NCI-H1048 (cell line): ENCODE measurements at regions not wholly inside any gene's neighbourhood (a gene's known extent, or its start where the extent isn't known, plus 50 kb on each side); places are given as distances from the start of the nearest gene placed in this dataset.
"Not testable (repeated sequence)": the region's sequence is repeated elsewhere in the genome, so short reads cannot be mapped to it uniquely, and the experiment has no call there.

Source experiments
- DNase-seq: peaks from one replicate; lab custom pipeline; 2025; lab: John Stamatoyannopoulos, UW

DNA sequence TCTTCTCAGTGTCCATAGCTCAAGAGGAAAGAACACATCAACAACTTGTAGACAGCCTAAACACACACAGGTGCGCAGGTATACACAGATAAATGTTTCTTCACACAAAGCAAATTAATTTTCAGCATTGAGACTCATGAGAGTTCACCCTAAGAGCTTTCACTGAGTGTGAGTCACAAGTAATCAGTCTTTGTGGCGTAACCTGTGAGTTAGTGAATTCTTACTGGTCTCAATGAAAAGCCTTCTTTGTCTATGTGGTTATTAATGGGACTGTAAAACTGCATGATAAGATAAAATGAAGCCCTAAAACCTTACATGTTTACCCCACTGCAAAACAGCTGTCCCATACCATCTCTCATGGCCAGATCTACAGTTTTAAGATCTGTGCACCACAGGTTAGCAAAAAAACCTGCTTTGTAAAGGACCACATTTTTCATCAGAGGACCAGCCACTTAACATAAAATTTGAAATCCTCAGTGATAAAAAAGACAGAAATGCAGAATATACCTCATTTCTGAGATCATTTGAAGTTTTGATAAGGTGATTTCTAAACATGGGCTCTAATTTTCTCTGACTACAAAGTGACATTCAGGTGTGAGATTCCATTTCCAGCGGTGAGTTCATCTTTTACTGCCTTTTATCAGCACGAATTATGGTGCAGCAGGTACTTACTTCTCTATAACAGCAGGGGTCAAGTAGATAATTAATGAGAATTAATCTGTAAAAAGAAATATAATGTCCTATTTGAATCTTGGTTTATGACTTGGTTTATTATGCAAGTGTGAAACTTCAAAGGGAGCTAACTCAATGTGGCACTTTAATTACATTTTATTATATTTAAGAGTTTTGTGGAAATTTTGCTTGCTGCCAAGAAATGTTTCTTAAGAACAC lies 335.7 kb upstream of the PIK3R1 start:
- DNase-seq: no peak

DNA sequence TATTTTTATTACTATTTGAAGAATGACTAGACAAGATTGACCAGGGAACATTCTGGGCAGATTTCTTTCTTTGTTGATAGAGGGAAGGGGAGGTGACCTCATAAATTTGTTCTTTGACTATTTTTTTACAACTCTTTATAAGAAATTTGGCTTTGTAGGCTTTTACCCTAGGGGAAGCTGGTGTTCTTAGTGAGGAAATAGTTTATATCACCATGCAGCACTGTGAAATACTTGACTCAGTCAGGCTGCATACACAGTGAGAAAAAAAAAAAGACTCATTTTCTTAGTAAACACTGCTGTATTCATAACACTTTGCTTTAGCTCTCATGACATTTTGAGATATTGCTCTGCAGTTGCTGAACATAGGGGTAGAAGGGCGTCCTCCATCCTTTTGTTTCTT lies 336.6 kb upstream of the PIK3R1 start:
- no peak for DNase-seq

DNA sequence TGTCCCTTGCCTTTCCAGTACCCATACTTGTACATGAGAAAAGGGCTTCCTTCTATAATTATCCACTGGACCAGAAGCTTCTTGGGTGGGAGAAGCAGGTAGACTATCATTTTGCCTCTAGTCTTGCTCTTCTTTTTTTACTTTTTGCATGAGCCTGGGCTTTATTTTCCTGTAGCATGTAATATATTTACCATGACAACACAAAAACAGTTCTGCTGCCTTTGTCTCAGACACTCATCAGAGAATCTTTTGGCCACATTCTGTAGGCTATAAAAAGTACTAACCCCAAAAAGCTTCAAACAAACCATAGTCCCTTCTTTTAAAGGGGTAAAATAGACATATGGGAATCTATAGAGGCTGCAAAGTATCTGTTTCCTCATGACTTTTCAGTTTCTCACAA lies 339.2 kb upstream of the PIK3R1 start:
- DNase-seq: no peak

DNA sequence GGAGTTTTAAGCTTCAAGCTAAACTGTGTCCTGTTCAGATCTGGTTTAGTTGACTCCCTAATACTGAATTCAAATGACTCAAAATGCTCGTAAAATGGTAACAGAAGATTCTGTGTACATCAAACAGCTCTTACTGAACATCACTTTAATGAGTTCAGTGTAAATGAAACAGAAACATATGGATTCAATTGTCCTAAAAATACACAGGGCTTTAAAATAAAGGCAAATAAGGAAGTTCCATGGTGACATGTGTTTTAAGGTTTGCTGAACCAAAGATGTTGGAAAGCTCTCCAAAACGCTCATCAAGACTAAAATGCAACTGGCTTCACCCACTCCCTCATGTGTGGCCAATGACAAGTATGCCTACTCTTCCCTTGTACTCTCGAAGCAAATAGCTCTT lies 340.0 kb upstream of the PIK3R1 start:
- DNase-seq: no peak

DNA sequence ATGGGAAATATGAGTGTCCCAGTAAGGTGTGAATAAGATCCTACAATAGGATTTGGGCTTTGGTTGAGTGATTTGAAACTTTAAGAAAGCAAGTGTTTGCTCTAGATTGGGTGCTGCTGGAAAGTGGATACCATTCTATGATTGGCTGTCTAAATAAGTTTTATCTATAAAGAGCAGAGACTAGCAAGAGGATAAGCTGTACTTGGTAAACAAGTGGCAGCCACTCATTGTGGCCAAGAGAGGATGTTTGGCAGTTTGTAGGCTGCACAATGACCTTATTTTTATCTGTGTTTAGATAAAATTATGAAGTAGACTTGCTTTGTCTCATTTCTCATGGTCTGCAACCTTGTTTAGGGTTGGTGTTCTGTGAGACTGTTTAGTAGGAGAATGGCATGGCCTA lies 341.6 kb upstream of the PIK3R1 start:
- no peak for DNase-seq

DNA sequence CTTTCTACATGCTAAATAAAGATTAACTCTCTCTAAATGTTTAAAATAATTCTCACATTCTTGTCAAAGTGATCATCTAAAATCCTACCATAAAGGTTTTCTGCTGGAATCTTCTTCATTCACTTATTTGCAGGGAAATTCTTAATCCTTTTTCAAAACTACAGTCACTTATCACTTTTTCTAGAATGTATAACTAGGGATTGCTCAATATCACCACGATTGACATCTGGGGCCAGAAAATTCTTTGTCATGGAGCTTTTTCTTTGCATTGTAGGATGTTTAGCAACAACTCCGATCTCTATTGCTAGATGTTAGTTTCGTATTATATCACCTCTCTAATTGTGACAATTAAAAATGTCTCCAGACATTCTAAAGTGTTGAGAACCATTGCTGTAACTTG lies 344.9 kb upstream of the PIK3R1 start:
- DNase-seq: no peak

DNA sequence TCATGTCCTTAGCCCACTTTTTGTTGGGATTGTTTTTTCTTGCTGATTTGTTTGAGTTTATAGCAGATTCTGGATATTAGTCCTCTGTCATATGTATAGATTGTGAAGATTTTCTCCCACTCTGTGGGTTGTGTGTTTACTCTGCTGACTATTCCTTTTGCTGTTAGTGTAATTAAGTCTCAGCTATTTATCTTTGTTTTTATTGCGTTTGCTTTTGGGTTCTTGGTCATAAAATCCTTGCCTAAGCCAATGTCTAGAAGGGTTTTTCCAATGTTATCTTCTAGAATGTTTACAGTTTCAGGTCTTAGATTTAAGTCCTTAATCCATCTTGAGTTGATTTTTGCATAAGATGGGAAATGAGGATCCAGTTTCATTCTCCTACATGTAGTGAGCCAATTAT lies 351.2 kb upstream of the PIK3R1 start:
- not testable (repeated sequence) for DNase-seq

DNA sequence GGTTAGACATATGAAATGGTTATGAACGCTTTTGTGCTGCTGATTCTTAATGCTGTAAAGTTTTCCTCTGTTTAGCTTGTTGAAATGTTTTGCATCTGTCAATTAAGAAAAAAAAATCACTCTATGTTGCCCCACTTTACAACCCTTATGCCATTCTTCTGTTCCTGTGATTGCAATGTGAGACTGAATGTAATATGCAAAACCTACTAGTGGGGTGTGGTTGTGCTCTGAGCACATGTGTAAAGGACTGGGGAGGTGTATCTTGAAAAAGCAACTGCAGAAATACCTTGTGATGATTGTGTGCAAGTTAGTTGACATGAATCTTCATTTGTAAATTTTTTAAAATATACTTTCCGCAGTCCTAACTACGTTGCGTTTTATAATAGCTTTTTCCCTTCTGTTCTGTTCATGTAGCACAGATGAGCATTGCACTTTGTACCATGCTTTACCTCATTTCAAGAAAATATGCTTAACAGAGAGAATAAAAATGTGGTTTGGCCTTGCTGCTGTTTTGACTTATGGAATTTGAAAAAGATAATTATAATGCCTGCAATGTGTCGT lies 357.0 kb upstream of the PIK3R1 start:
- no peak for DNase-seq

DNA sequence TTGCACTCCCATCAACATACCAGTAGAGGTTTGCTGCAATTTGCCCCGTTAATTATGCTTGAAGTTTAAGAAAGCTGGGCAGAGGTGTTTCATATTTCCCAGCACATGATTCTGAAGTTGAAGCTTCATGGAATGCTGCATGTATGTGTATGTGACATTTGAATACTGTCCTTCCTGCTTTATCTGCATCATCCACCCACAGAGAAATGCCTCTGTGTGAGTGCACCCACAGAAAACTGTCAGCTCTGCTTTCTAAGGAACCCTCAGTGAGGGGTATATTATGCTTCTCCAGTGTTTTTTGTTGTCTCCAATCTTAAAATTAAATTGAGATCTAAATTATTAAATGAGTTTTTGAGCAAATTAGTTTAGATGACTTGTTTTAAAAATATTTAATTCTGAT lies 358.1 kb upstream of the PIK3R1 start:
- DNase-seq: no peak

DNA sequence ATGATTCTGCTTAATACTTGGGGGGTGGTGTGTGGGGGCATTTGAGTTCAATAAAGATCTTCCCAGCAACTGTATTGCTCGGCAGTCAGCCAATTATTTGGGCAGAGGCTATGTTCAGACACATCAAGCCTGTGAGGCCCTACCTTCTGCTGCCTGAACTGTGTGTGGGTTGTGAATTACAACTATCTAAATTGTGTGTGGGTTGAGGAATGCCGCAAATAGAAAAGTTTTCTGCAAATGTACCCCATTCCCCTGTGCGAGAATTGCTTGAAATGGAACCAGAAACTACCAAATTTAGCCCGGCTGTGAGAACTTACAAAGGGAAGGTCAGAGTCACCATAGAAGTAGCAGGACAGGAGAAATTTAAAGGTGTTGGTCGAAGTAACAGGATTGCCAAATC lies 360.0 kb upstream of the PIK3R1 start:
- DNase-seq: no peak

DNA sequence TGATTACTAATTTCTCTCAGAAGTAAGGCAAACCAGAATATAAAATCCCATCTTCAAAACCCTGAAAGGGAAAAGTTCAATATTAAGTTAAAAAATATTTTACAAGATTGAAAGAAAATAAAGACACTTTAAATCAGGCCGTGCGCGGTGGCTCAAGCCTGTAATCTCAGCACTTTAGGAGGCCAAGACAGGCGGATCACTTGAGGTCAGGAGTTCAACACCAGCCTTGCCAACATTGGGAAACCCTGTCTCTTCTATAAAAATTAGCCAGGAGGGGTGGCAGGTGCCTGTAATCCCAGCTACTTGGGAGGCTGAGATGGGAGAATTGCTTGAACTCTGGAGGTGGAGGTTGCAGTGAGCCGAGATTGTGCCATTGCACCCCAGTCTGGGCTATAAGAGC lies 364.6 kb upstream of the PIK3R1 start:
- not testable (repeated sequence) for DNase-seq

DNA sequence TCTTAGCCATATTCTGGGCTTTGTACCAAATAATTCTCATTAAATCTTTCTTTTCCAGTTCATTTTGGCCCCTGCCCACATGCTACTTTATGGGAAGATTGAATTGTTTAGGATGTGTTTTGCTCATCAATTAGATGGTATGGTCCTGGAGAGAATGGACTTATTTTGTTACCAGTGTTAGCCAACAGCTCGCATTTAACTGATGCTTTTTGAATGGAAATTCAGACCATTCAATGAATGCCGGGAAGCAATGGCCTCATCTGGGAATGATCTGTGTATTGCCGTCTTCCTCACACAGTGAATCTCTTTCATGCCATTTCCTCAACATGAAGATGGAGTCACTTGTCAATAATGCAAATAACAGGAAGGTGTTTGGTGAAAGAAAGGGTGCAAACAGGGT lies 370.6 kb upstream of the PIK3R1 start:
- DNase-seq: no peak

DNA sequence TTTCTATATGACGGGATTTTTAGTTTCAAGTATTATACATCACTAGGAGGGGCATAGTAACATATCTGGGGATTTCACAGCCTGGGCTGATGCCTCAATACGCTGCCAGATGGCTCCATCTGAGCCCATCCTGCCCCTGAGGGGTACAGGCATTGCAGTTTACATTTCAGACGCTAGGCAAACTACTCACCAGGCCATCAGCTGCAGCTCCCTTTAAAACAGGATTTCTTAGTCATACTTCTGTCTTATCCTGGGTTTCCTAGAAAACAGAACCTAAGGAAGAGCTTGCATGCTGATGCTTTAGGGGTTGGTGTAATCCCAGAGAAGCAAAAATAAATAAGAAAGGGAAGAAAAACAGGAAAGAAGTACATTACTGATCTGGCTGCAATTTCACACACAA lies 372.8 kb upstream of the PIK3R1 start:
- DNase-seq: no peak

DNA sequence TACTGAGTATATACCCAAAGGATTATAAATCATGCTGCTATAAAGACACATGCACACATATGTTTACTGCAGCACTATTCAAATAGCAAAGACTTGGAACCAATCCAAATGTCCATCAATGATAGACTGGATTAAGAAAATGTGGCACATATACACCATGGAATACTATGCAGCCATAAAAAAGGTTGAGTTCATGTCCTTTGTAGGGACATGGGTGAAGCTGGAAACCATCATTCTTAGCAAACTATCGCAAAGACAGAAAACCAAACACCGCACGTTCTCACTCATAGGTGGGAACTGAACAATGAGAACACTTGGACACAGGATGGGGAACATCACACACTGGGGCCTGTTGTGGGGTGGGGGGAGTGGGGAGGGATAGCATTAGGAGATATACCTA lies 378.3 kb upstream of the PIK3R1 start:
- DNase-seq: not testable (repeated sequence)

DNA sequence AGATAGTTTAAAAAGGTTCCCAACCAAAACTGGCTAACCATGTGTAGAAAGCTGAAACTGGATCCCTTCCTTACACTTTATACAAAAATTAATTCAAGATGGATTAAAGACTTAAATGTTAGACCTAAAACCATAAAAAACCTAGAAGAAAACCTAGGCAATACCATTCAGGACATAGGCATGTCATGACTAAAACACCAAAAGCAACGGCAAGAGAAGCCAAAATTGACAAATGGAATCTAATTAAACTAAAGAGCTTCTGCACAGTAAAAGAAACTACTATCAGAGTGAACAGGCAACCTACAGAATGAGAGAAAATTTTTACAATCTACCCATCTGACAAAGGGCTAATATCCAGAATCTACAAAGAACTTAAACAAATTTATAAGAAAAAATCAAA lies 379.1 kb upstream of the PIK3R1 start:
- DNase-seq: not testable (repeated sequence)

DNA sequence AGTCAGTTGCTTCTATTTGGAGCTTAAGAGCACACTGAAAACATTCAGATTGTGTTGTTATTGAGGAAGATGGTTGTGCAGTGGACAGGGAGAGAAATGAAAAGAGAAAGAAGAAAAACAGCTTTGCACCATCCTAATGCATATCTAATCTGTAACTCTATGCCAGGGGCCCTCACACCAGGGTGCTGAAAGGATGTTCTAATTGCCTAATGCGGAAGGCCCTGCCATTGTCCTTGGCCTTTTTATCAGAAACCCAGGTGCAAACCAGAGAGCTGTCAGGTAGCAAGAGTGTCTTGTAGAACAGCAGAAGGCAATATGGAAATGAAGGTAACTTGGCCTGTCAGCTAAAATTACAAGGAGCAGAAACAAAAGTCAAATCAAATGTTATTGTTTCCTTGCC lies 384.5 kb upstream of the PIK3R1 start:
- DNase-seq: no peak

DNA sequence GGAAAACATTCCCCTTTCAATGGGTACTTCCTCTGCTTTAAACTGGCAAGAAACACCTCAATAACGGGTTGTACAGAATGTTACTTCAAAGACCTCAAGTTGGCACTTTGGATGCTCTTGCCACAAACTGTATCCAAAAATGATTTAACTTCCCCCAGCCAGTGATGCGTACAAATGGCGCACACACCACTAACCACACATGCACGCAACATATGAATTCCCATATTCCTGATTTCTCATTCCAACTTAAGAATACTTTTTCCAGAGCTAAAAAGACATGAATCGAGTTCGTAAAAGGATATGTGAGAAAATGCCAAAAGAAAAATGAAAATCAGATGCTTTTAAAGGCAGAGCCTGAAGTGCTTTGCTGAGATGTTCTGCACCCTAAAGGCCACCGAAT lies 388.0 kb upstream of the PIK3R1 start:
- no peak for DNase-seq

DNA sequence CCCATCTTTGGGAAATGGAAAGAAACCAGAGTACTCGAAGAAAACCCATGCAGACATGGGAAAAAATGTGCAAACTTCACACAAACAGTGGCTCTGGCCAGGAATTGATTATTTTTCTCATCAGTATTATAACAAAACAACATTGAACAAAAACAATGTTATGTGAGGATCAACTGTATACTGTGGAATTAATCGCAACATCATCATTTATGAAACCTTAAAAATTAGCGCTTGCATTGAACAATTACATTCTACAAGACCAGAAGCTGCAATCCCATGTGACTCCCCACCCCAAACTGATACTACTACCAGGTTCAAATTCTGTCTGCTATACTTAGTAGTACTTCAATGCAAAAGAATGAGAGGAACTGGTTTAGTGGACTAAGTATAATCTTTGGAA lies 390.7 kb upstream of the PIK3R1 start:
- DNase-seq: no peak

DNA sequence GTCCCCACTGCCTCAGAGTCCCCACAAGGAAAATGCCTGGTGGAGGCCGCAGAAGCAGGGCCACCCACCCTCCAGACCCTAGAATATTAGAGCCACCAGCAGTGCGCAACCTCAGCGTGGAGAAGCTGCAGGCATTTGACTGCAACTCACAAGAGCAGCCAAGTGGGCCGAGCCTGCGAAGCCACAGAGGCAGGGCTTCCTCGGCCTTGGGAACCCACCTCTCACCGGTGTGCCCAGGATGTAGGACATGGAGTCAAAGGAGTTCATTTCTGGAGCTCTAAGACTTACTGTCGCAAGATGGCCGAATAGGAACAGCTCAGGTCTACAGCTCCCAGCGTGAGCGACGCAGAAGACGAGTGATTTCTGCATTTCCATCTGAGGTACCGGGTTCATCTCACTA lies 397.9 kb upstream of the PIK3R1 start:
- DNase-seq: no peak

DNA sequence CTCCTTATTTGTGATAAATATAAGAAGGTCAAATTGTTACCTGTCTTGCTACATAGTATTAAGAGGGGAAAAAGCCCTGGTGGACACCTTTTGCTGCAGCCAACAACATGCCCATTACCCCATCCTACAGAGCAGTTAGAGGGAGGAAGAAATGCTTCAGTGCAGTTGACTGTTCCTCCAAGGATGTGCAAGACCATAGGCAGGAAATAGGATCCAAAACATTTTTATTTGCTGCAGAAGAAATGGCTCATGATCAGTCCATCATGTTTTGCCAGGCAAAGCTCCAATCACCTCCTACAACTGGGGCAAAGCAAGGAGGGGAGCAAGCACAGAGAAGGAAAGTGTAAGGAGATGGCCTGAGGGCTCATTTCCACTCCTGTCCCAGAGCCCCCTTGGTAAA lies 399.1 kb upstream of the PIK3R1 start:
- DNase-seq: no peak

DNA sequence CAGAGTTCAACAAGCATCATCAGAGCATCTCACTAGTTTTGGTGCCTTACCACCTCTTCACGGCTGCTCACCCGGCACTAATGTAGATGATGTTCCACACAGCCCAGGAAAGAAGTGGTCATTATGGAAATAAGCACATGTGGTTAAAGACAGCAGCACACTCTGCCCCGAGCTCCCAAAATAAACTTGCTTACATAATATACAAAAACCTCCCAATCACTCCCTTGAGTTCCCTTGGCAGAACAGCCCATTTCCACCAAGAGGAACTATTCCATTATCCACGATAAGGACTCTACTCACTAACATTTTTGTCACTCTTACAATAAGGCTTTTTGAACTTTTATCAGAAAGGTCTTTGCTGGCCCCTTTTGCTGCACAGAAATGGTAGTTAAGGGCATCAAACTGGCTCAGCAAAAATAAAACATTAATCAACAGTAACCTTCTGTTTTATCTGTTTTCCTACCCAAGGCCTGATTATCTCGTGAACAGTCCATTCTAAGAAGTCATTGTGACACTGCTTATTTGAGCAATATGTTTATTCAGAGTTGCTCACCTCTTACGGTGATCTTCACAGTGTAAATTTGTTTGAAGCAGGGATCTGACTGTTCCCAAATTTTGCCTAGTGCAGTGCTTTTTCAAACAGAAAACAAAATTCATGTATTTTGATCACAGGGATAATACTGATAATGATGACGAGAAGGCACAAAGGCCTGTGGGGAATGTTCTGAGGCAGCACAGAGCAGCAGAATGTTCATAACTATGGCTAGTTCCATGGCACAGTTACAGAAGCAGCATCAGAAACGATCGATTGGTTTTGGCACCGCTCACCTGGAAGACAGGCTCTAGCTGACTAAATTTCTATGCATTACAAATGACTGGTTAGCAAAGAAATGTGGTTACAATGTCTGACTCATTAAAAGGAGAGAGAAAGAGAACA lies 399.8 kb upstream of the PIK3R1 start:
- DNase-seq: no peak

DNA sequence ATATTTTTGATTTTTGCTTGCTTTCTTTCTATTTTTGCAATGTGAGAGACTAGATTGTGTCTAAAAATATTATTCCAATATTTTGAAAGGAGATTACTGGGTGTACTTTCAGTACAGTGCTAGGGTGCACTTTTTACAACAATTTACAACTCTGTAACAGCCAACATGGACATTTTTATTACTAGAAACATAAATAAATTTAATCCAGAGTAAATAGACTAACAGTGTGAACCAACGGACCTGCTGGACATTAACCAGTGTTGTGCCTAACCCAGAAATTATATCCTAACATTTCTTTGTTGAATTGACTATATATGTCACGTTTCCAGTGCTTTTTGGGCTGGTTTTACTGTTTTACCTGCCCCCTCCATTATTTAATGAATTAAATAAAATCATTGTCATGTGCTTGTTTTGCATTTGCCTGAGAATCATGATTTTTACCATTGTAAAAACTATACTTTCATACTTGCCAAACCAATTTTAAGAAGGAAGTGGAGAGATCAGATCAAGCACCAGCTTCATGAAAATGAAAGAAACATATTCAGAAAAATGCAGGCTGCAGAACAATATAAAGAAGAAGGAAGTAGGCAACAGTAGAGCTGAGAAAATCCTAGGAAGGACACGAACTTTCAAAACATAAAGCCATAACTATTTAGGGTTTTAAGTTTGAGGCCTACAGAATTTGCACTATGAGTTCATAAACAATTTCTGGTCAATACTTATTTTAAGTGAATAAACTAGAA lies 400.8 kb upstream of the PIK3R1 start:
- DNase-seq: no peak
